Fibroblast of the aortic adventitia (primary cell): ENCODE measurements at regions not wholly inside any gene's neighbourhood (a gene's known extent, or its start where the extent isn't known, plus 50 kb on each side); places are given as distances from the start of the nearest gene placed in this dataset.
"Not testable (repeated sequence)": the region's sequence is repeated elsewhere in the genome, so short reads cannot be mapped to it uniquely, and the experiment has no call there.

Source experiments
- DNase-seq: peaks from one replicate; pipeline ENCODE4 v3.0.0-alpha.2; 2010; ENCODE audit warnings: low read depth
- H3K4me3 ChIP-seq: 2 replicates; pipeline ENCODE4 v1.5.1; 2011; ENCODE audit warnings: low read depth, mild to moderate bottlenecking, control low read depth, low read length, moderate library complexity
- CTCF ChIP-seq: IDR thresholded peaks from 2 replicates; pipeline ENCODE4 v1.5.1; 2011; ENCODE audit warnings: mild to moderate bottlenecking, low read length, control low read depth, inconsistent platforms; ENCODE audit not compliant: insufficient read depth

GRCh38 chr7:67900456-67900855 lies 903.8 kb downstream of the TYW1 start:
- no peak overlapping the region for H3K4me3 ChIP-seq
- no peak for DNase-seq
- no peak for TF ChIP-seq CTCF

DNA sequence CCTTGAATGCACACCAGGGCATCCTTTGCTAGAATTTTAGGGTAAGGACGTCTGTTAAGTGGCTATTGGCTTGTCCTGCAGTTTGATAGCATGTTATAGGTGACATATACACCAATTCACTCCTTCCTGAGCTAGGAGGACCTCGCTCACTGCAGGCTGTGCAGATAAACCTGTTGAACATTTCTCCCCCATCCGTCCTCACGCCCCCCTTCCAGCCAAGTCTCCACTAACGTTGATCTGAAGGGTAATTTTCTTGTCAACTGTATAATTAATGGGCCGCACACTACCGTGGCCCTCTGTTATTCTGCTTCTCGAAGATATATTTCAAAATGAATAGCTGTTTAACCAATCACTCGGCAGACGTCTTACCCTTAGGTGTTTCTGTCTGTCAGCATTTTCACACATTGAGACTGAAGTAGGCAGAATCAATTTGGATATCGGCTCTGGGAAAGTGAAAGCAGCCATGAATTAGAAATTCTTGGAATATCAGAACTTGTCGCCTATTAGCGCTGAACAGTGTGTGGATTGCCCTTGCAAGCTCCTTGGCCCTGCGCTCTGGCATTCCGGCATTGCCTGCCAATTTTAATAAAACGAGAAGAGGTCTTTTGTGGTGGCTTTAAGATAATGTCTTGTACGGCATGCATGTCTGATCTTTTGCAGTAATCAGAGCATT lies 905.3 kb downstream of the TYW1 start:
- TF ChIP-seq CTCF: no peak
- DNase-seq: no peak
- no peak overlapping the region for H3K4me3 ChIP-seq

DNA sequence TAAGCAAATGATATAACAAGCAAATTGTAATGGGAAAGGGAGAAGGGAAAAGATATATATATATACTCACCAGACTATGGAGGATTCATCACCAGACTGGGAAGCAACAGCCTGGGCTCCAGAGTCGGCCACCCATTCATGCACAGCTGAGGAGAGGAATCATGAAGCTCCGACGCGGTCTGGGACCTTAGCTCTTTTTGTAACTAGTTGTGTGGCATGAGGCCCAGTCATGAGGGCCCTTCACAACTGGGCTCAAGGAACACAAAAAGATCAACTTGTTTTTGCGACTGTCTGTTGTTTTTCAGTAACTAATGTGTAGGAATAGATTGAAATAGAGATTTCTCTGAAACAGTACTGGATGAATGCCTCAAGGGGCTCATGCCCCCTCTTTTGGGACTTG lies 911.2 kb downstream of the TYW1 start:
- no peak for DNase-seq
- H3K4me3 ChIP-seq: no peak overlapping the region
- TF ChIP-seq CTCF: no peak

- DNase-seq: no peak
- no peak overlapping the region for H3K4me3 ChIP-seq
- TF ChIP-seq CTCF: no peak
Observed at GRCh38 chr7:67912437-67912836, 915.8 kb downstream of the TYW1 start.

- TF ChIP-seq CTCF: no peak
- DNase-seq: no peak
- H3K4me3 ChIP-seq: no peak overlapping the region
Observed at GRCh38 chr7:67913604-67914003, 917.0 kb downstream of the TYW1 start.

DNA sequence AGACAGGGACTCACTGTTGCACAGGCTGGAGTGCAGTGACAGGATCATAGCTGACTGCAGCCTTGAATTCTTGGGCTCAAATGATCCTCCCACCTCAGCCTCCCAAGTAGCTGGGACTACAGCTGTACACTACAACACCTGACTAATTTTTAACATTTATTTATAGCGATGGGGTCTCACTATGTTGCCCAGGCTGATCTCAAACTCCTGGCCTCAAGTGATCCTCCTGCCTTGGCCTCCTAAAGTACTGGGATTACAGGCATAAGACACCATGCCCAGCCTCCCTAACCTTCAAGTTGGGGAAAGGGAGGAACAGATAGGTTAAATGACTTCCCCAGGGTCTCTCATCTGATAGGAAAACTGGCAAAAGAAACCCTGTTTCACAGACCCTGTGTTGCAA lies 919.5 kb downstream of the TYW1 start:
- not testable (repeated sequence) for DNase-seq

DNA sequence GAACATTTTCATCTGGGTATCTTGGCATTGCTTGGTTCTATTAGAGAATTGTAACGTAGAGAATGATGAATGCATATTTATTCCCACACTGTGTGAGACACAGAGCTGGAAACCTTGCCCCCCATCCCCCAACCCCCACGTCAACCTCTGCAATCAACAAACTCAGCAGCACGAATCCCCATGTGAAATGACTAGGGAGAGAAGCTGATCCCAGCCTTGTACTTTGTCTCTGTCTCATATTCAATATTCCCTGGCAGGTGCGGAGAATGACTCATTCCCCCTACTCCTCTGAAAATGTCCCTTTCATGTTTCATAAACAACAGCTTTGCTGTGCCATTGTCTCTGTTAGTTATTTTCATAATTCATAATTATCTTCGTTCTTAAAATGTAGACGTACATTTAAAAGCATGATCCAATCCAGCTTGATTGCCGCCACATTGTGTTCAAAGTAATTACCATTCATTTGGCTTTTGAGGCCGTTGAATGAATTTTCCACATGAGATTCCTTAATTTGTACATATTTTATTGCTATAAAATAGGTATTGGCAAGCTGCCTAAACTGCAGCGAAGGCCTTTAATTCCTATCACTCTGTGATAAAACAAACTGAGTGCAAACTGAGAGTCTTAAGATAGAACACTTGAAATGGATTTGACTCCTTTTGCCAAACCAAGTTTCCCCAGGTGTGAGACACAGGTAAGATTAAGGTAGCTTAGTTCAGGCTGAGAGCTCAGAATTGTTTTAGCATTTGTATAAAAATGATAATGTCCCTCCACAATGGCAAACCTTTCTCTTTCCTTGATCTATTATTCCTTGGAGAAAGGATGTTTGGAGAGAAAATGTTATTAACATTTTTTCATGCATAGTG lies 920.2 kb downstream of the TYW1 start:
- TF ChIP-seq CTCF: no peak
- DNase-seq: no peak
- no peak overlapping the region for H3K4me3 ChIP-seq

More for the DNA sequence above, 919.5 kb downstream of the TYW1 start:
- not testable (repeated sequence) for H3K4me3 ChIP-seq
